Sigmoid colon (tissue), 4 donors: ENCODE measurements at regions not wholly inside any gene's neighbourhood (a gene's known extent, or its start where the extent isn't known, plus 50 kb on each side); places are given as distances from the start of the nearest gene placed in this dataset.

Experiments used
- EP300 ChIP-seq, 4 donors: sonication (generic); formaldehyde crosslinking; IDR thresholded peaks; one replicate each; pipeline ENCODE4 v1.6.1; 2017; ENCODE audit warnings: antibody characterized with exemption in 4 of 4
- POLR2A ChIP-seq, 2 donors: fragments of 450-650 bp; IDR thresholded peaks; one replicate each; pipeline ENCODE4 v1.6.1; 2016; ENCODE audit warnings: antibody characterized with exemption in 2 of 2, mild to moderate bottlenecking in 2 of 2, moderate library complexity in 2 of 2
- POLR2AphosphoS5 ChIP-seq, 4 donors: sonication (generic); formaldehyde crosslinking; IDR thresholded peaks; one replicate each; pipeline ENCODE4 v1.6.1; 2017; ENCODE audit warnings: antibody characterized with exemption in 4 of 4
- TF ChIP-seq, protein P1 (sequence below), 4 experiments: fragments of 450-650 bp in 3 of 4; fragments of 200-600 bp in 1 of 4; IDR thresholded peaks; one replicate each; pipeline ENCODE4 v1.5.1; 2016 to 2019; ENCODE audit warnings: antibody characterized with exemption in 4 of 4, mild to moderate bottlenecking in 3 of 4, moderate library complexity in 2 of 4

- TF ChIP-seq, protein P1, sequence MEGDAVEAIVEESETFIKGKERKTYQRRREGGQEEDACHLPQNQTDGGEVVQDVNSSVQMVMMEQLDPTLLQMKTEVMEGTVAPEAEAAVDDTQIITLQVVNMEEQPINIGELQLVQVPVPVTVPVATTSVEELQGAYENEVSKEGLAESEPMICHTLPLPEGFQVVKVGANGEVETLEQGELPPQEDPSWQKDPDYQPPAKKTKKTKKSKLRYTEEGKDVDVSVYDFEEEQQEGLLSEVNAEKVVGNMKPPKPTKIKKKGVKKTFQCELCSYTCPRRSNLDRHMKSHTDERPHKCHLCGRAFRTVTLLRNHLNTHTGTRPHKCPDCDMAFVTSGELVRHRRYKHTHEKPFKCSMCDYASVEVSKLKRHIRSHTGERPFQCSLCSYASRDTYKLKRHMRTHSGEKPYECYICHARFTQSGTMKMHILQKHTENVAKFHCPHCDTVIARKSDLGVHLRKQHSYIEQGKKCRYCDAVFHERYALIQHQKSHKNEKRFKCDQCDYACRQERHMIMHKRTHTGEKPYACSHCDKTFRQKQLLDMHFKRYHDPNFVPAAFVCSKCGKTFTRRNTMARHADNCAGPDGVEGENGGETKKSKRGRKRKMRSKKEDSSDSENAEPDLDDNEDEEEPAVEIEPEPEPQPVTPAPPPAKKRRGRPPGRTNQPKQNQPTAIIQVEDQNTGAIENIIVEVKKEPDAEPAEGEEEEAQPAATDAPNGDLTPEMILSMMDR (IDR thresholded peaks at IDR 0.05), result no peak
- no peak for TF ChIP-seq POLR2A (IDR thresholded peaks at IDR 0.05)
- no peak for TF ChIP-seq EP300 (IDR thresholded peaks at IDR 0.05)
- no peak for TF ChIP-seq POLR2AphosphoS5 (IDR thresholded peaks at IDR 0.05)
Observed at GRCh38 chr3:81867875-81868274, 106.4 kb upstream of the GBE1 start.
